NCI-H1092 (cell line): ENCODE measurements at regions not wholly inside any gene's neighbourhood (a gene's known extent, or its start where the extent isn't known, plus 50 kb on each side); places are given as distances from the start of the nearest gene placed in this dataset.
"Not testable (repeated sequence)": the region's sequence is repeated elsewhere in the genome, so short reads cannot be mapped to it uniquely, and the experiment has no call there.

Experiments used
- DNase-seq: peaks from one replicate; lab custom pipeline; 2025; lab: John Stamatoyannopoulos, UW

DNA sequence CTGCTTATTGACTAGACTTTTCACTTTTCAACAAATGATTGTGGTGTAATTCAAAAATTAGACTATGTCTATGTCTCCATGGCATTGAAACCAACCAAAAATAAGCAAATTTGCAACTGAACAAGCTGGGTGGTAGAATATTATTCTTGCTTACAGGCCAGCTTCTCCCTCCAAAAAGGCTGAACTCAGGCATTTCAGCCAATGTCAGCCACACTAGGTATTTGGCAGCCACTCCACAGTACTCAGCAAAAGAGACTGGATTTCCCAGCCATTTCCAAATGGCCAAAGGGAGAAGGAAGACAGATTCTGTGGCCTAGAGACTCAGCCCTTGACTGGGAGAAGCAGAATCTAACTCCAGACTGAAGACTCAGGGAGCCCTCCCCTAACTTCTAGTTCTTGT lies 121.8 kb upstream of the IRX5 start:
- DNase-seq = no peak

DNA sequence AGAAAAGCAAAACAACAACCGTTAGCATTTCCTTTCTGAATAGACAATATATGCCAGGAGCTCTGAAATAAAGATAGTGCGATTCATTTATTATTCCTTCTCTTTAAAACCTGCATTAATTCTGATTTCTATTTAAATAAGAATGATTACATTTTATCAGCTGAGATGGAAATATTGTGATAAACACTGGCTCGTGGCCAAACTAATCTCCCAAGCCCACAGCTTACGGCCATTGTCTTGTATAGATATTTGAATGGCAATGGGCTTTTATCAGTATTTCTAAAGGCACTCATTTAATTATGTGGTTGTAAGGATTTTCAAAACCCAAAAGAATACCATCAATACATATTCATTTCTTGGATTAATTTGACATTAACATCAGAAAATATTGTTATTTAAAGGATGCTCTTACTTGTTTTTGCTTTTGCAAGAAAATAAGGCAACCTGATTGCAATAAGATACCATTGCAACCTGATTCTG lies 123.7 kb upstream of the IRX5 start:
- no peak for DNase-seq

DNA sequence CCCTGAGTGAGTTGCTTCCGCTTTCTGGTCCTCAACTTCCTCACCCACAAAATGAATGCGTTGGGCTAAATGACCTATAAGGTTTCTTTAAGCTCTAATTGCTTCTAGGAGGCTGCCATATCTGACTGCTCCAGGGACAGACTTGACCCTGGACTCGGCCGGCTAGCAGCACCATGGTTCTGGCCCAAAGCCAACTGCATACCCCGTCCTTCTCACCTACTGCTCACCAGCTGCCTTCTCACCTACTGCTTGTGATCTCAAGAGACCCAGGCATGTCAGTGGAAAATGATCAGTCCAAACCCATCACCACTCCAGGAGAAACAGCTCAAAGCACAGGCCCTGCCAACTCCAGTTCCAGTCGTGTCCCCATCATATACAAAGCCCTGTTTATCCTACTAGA lies 124.3 kb upstream of the IRX5 start:
- no peak for DNase-seq

DNA sequence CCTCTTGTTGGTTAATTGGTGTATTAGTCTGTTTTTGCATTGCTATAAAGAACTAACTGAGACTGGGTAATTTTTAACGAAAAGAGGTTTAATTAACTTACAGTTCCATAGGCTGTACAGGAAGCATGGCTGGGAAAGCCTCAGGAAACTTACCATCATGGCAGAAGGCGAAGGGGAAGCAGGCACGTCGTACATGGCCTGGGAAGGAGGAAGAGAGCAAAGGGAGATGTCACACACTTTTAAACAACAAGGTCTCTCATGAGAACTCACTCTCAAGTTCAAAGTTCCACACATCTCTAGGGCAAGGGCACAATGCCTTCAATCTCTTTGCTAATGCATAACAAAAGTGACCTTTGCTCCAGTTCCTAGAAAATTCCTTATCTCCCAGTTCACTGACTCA lies 125.0 kb upstream of the IRX5 start:
- no peak for DNase-seq

DNA sequence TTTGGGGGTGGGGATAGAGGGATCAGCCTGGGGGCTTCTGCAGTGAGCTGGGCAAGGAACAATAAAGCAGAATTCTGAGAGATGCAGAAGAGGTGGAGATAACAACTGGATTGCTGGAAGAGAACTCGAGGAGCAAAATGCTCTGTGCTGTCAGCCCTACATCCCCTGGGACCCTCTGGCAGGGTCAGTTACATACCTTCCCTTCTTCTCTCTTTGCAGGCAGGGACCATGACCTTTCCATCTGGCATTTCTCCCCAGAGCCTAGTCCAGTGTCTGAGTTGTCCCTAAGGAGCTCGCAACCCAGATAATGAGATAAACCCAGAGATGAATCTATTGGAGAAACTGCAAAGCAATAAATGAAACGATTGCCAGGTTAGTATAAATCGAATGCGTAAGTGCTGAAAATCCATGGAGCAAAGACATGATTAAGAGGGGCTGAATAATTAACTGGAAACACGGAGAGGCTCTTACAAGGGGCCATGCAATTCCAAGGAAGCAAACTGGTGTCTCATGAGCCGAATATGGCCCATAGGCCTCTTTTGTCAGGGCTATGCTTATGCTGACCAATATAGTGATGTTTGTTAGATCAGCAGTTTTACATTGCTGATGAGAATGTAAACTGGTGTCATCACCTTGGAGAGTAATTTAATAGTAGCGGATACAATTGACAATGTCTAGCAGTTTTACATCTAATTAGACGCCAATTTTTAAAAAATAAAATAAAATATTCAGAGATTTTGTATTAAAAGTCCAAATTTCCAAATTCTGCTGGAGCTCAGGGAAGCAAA lies 129.4 kb upstream of the IRX5 start:
- no peak for DNase-seq

DNA sequence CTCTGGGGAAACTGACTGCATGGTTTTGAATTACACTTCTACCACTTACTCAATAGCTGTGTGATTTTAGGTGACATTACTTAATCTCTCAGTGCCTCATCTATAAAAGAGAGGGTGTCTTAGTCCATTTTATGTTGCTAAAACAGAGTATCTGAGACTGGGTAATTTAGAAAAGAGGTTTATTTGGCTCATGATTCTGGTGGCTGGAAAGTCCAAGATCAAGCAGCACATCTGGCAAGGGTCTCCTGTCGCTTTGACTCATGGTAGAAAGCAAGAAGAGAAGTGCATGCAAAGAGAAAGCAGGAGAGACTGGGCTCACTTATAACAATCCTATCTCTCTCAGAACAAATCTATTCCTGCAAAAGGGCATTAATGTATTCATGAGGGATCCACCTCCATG lies 132.4 kb upstream of the IRX5 start:
- DNase-seq = no peak

DNA sequence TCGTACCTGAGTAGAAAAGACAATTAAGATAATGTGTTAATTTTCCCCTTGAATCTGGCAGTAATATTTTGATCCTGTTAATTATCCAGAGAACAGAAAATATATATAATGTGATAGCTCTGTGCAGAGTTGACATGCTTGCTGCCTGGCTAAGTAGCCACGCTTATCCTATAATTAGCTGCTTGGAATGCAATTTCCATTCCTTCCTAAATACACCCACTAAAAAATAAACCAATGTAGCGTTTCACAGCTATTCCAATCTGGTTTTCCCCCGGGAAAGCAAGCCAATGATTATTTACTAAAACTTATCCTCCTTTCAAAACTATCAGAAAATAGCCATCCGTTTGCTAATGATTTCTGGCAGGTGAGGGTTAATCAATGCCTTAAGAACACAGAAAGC lies 134.5 kb upstream of the IRX5 start:
- no peak for DNase-seq

DNA sequence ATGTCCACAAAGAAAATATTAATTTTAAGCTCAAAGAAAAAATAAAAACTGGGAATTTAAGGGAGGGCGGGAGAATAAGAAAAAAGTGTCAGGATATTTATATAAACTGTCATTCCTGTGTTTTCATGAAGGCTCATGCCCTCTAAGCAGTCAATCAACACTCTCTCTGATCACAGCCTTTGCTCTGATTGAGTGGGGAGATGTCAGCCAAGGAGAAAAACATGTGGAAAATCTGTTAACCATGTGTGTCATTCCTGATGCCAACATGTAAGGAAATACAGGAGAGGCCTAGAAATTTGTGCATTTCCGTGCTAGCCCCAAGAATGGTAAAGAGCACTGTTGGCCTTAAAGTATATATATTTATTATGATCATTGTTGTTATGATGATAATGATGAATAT lies 137.9 kb upstream of the IRX5 start:
- DNase-seq = no peak

DNA sequence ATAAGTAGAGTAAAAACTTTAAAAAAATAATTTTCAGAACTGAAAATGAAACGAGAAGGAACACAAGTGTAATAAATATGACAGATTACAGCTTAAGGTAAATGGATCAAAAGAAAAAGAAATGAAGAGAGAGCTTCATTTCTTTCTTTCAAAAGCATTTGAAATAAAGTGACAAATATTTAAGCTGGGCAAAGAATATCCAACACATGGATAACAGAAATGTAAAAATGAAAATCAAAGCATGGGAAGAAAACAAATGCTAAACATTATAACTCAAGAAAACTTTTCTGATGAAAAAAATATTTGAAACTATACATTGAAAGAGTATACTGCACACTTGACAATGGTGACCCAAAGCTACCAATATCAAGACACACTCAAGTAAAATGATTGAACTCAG lies 143.6 kb upstream of the IRX5 start:
- DNase-seq = no peak

DNA sequence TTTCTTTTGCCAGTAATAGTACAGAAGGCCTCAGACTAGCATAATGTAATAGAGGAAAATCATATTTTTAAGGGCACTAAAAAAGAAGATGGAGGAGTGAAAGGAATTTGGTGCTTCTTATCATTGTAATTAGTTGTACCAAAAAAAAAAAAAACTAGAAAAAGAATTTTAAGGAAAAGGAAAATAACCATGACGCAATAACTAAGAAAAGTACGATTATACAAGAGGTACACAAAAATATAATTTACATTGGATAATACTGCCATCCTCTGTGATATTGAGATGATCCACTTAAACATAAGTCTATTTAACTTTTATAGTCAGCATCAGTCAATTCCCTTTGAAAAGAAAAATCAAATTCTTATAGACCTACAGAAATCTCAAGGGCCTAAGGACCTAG lies 146.7 kb upstream of the IRX5 start:
- DNase-seq = no peak

DNA sequence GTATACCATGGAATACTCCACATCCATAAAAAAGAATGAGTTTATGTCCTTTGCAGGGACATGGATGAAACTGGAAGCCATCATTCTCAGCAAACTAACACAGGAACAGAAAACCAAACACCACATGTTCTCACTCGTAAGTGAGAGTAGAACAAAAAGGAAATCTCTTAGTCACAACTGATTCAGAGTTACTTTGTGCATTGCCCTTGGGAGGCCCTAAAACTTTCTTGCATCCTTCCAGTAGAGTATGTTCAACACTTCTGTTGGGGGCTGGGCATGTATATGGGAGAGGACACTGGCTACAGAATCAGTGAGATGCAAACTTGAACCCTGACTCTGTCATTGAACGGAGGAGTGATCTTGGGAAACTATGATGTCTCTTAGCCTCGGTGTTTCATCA lies 147.4 kb upstream of the IRX5 start:
- DNase-seq = no peak

DNA sequence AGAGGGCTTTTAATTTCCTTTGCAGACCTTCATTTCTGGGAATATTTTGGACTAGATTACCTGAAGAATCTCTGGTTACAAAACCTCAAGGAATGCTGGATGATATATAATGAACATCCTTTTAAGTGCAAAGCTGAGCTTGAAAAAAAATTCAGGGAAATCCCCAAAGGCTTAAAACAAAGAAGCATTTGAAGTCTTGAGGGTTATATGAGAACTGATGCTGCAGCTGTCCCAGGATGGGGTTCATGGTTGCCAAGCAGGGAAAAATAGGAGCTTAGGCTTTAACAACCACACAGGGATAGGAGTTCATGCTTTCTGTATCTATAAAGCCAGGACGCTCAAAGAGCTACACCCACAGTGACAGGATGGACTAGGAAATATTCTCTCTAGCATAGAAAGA lies 150.4 kb upstream of the IRX5 start:
- DNase-seq = no peak

DNA sequence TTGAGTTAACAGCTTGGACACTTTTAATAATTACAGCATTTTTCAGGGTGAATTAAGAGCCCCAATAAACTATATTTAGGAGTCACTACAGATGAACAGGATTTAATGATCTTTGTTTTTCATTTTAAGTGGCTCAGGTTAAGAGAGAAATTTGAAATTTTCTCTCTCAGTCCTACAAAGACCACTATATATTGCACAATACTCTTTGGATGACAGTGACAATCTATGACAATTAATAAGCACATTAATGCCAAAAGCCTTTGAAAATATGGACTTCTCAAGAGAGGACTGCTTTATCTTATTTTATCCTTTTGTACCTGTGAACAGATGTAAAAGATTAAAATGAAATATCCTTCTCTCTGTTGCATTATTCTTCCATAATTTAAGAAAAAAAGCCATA lies 151.1 kb upstream of the IRX5 start:
- DNase-seq = no peak

DNA sequence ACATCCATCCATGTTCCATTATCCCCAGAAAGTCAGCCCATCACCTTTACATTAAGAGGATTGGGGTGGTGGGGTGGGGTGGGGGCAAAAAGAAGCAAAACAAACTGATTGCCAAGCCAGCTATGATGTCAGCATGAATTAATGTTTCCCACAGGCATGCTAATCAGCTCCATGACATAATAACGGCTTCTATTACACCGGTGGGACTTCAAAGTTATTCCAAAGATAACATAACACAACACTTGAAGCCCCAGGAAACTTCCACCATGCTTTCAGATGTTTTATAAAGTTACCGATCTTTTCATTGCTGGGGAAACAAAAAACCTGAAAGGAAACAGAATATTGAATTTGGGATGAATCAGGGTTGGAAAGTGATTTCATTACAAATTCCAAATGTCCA lies 155.9 kb upstream of the IRX5 start:
- DNase-seq = no peak

DNA sequence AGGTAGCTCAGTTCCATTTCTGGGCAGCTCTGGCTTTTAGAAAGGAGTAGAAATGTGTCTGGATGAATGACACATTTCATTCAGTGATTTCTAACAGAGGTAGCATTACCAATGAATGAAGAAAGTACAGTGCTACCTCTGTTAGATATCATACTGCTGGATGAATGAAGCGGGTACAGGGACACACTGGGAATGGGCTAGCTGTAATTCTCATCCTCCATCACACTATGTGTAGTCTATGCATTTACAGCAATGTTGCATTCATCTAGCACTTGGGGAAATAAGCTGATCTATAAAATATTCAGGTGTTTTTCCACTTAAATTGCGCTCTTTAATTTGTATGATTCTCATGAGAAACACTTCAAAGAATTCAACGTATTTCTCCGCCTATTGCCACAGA lies 158.3 kb upstream of the IRX5 start:
- DNase-seq = no peak

DNA sequence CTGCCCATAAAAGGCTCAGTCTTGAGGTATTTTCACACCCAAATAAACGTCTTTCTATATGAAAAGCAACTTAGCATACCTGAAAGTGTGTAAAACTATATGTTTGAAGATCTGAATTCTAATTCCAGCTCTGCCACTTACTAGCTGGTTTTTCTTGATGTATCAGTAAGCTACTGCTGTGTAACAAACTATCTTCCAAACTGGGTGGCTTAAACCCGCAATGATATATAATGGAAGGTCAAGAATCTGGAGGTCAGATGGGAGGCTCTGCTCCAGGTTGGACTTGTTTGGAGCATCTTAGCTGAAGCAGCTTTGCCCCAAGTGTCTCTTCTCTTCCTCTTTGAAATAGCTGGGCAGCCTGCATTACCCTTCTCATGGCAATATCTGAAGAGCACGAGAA lies 164.3 kb upstream of the IRX5 start:
- DNase-seq = no peak

DNA sequence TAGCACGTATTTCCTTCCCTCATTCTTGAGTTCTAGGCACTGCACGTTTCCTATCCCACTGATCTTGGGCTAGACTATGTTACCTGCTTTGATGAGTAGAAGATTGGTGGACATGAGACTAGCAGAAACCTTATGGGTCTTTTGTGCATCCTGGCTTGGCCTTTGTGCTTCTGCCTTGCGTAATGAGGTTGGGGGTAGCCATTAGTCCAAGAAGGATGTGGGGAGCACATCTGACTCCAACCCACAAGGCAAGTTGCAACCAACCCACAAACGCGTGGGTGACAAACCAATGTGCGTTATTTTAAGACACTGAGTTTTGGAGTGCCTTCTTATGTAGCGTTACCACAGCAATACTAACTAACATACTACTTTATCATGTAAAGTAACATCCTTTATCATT lies 180.4 kb upstream of the IRX5 start:
- DNase-seq = no peak

DNA sequence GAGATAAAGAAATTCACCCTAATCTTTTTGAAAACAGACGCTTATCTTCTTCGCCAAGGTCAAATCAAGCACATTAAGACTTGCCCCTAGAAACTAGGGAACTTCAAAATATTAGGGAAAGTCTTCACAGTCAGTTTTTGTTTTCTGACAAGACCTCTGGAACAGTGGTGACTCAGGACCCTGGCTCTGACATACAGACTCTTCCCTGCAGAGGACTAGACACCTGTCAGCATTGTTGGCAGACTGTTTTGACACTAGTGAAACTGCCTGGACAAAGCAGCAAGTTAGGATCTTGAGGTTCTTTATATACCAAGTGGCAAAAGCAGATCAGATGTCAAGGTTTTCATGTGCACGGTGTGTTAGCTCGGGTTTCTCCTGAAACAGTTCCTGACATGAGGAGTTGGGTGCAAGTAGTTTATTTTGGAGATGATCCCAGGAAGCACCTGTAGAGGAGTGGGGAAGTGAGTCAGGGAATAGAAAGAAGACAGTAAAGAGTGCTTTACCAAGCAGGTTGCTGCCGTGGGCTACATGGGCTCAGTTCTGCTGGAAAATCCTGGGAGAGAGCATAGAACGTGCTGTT lies 182.0 kb upstream of the IRX5 start:
- no peak for DNase-seq

DNA sequence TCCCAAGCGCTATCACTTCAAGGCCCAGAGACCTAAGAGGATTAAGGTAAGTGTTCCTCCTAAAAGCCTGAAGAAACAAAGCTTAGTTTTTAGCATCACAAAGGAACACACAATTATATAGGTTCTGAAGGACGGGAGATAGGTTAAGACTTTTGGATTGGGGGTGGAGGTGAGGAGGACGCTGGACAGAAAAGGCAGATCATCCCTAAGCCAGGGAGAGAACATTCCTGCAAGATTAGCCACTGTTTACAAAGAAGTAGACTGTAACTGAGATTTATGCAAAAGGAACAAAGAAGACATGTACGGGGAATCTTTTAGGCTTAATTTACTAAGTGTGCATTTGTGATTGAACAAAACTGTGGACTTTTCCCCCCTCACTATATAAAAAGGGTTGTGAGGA lies 184.1 kb upstream of the IRX5 start:
- no peak for DNase-seq

DNA sequence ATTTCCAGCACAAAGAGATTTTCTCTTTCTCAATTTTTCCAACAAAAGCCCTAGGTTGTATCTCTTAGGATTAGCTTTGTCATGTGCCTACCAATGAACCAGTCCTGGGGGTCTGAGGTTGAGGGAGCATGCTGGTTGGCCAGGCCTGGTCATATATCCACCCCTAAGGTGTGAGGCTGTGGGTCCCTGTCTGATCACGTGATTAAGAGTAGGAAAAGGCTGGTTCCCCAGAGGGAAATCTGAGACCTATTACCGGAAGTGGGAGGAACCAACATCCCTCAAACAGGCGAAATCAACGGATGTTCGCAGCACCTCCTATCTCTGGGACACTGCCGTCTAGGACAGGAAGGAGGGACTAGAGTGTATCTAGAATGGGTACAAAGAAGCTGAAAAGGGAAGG lies 185.7 kb upstream of the IRX5 start:
- DNase-seq = no peak

DNA sequence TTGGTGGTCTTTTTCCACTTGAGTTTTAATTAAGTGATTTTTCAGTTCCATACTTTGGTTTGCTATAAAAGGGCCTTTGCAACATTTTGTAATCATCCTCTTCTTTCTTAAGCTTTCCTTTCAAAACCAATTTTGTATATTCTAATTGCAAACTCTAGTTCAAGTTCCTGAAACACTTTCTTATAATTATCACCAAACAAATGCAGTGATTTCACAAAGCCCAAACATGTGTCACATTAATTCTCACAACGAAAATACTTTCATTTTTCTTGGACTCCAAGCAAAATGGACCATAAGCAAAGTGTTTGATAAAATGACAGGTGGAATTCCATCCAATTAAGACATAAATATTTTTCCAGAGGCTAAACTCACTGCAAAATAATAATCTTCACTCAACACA lies 188.2 kb upstream of the IRX5 start:
- DNase-seq = no peak

DNA sequence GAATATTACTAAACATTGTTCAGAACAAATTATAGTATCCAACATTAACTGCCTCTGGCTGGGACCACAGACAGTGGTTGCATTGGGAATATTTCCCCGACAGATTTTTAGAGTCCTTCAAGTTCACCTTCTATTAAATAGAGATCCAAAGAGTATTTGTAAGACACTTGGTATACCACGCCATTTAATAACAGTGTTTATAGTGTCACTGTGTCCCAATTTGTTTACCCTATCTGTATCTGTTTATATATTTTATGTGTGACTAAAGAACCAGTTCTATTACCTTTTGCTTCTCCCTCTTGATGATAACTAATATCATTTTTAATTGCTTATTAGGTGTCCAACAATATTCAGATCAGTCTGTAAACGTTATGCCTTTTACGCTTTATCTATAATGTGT lies 191.3 kb upstream of the IRX5 start:
- DNase-seq = no peak

DNA sequence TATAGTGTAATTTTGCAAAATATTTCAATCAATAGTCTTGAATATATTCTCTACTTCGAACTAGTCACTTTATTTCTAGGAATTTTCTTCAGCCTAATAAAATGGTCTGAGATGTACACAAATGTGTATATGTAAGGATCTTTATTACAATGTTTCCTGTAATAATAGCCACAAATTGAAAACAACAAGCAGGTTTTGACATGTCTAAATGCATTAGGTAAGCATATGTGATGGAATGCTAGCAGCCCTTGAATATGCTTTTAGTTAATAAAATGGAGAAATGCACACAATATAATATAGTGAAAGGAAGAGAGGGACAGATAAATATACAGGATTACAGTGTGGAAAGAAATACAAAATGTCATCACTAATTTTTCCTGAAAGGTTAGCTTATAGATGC lies 196.5 kb upstream of the IRX5 start:
- DNase-seq = no peak

DNA sequence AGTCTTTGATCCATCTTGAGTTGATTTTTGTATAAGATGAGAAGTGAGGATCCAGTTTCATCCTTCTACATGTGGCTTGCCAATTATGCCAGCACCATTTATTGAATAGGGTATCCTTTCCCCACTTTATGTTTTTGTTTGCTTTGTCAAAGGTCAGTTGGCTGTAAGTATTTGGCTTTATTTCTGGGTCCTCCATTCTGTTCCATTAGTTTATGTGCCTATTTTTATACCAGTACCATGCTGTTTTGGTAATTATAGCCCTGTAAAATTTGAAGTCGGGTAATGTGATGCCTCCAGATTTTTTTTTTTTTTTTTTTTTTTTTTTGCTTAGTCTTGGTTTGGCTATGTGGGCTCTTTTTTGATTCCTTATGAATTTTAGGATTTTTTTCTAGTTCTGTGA lies 203.0 kb upstream of the IRX5 start:
- not testable (repeated sequence) for DNase-seq
